NCI-H2029 (cell line): ENCODE measurements at regions not wholly inside any gene's neighbourhood (a gene's known extent, or its start where the extent isn't known, plus 50 kb on each side); places are given as distances from the start of the nearest gene placed in this dataset.
"Not testable (repeated sequence)": the region's sequence is repeated elsewhere in the genome, so short reads cannot be mapped to it uniquely, and the experiment has no call there.

Experiments used
- DNase-seq: peaks from one replicate; lab custom pipeline; 2025; lab: John Stamatoyannopoulos, UW

- DNase-seq, result no peak
Observed at GRCh38 chr15:79756365-79756764, 140.4 kb downstream of the MTHFS start.

DNA sequence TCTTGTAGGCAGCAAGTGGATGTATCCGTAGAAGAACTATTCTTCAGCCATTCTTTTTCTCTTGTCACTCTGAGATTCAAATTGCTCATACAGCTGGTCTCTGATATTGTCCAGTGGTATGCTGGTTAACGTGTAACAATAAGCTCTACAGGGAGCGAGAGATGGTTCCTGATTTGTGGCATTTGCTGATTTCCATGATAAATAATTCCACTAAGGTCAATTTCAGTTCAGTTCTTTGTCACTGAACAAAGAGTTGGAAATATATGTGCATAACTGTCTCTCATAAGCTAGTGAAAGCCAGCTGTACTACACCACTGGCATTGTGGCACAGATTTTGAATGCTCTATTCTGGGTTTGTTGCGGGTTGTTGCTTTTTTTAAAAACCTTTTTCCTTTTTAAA, 131.7 kb downstream of the MTHFS start:
- DNase-seq, result no peak

- no peak for DNase-seq
Observed at GRCh38 chr15:79769069-79769481, 127.7 kb downstream of the MTHFS start.

- no peak for DNase-seq
Observed at GRCh38 chr15:79769933-79770759, 126.7 kb downstream of the MTHFS start.

DNA sequence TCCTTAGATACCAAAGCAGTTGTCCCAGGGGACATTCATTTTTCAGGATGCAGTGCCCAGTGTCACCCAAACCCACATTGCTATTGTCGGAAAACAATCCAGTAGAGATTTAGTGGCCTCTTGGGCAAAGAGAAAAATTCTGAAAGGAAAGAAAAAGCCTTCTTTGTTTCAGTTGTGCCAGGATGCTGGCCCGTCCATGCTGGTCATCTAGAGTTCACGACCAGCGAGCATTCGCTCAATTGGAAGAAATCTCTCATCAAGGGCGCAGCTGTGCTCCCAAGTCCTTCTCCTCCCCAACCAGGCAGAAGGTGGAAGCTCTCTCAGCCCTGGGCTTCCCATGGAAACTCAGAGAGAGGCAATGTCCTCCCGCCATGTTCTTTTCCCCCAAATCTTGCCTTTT, 123.7 kb downstream of the MTHFS start:
- DNase-seq, result no peak

DNA sequence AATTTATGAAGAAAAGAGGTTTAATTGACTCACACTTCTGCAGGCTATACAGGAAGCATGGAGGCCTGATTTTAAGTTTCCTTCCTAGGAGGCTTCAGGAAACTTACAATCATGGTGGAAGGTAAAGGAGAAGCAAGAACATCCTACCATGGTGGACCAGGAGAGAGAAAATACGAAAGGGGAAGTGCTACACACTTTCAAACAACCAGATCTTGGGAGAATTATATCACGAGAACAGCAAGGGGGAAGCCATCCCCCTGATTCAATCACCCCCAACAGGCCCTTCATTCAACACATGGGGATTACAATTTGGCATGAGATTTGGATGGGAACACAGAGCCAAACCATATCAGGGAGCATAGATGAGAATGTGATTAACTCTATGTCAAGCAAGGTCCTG, 121.0 kb downstream of the MTHFS start:
- DNase-seq, result no peak

GRCh38 chr15:79777916-79778315, 118.9 kb downstream of the MTHFS start:
- no peak for DNase-seq

DNA sequence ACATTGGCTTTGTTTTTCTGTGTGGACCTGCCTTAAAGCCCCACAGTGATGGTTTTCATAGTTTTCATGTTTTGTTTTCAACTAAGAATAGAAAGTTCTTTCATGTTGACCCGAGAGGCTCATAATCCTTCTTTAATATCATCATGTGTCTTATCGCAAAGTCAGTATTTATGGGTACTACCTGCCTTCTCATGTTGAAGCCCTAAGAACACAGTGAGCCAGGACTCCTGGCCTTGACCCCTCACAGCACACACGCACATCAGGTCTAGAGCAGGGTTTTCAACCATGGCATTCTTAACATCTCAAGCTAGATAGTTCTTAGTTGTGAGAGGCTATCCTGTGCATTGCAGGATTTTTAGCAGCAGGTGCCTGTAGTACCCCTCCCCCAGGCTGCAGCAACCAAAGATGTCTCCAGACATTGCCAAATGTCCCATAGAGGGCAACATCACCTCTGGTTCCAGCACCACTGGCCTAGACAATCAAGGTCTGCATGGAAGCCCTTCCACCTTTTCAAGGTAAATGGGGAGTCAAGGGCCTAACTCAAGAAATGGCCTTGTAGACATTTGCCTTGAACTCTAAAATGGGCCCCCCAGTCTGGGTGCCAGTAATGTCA, 118.3 kb downstream of the MTHFS start:
- no peak for DNase-seq

- no peak for DNase-seq
Observed at GRCh38 chr15:79779746-79780145, 117.1 kb downstream of the MTHFS start.

GRCh38 chr15:79782307-79782706, 114.5 kb downstream of the MTHFS start:
- DNase-seq, result not testable (repeated sequence)
